H7 (cell line): ENCODE measurements at regions not wholly inside any gene's neighbourhood (a gene's known extent, or its start where the extent isn't known, plus 50 kb on each side); places are given as distances from the start of the nearest gene placed in this dataset.
A peak's percentile ranks its signal among the peaks of the same experiment; 100 is the strongest.

Source experiments
- DNase-seq: peaks from one replicate; pipeline ENCODE4 v3.0.0; 2012
- H3K27me3 ChIP-seq: 2 replicates; pipeline ENCODE4 v1.6.0; 2011; ENCODE audit warnings: mild to moderate bottlenecking, low read length; ENCODE audit not compliant: control insufficient read depth, insufficient read depth
- H3K36me3 ChIP-seq: replicated peaks from 2 replicates; pipeline ENCODE4 v1.5.1; 2011; ENCODE audit warnings: low read length; ENCODE audit not compliant: control insufficient read depth, insufficient read depth
- H3K4me3 ChIP-seq: 2 replicates; pipeline ENCODE4 v1.5.1; 2011; ENCODE audit warnings: low read depth, mild to moderate bottlenecking, control low read depth, low read length, moderate library complexity; ENCODE audit not compliant: insufficient read depth

- DNase-seq: no peak
- no peak overlapping the region for H3K4me3 ChIP-seq
- H3K27me3 ChIP-seq: no peaks in the 10 kb centered on the region
- H3K36me3 ChIP-seq: no peaks in the 10 kb centered on the region
Observed at GRCh38 chr4:41318839-41319530, 62.3 kb downstream of the UCHL1 start.

GRCh38 chr4:41319553-41319952 lies 62.8 kb downstream of the UCHL1 start:
- Histone ChIP-seq H3K36me3 (no peaks in the 10 kb centered on the region), H3K4me3 (no peak overlapping the region), H3K27me3 (no peaks in the 10 kb centered on the region)
- no peak for DNase-seq

- Histone ChIP-seq H3K27me3 (no peaks in the 10 kb centered on the region), H3K4me3 (no peak overlapping the region), H3K36me3 (no peaks in the 10 kb centered on the region)
- no peak for DNase-seq
Observed at GRCh38 chr4:41320278-41320677, 63.5 kb downstream of the UCHL1 start.

GRCh38 chr4:41320786-41321185 lies 64.1 kb downstream of the UCHL1 start:
- Histone ChIP-seq H3K27me3 (no peaks in the 10 kb centered on the region), H3K36me3 (no peaks in the 10 kb centered on the region), H3K4me3 (no peak overlapping the region)
- DNase-seq: no peak

- H3K36me3 ChIP-seq: no peaks in the 10 kb centered on the region
- no peak for DNase-seq
- H3K27me3 ChIP-seq: no peaks in the 10 kb centered on the region
- H3K4me3 ChIP-seq: no peak overlapping the region
Observed at GRCh38 chr4:41321216-41321945, 64.7 kb downstream of the UCHL1 start.

- H3K27me3 ChIP-seq: no peaks in the 10 kb centered on the region
- DNase-seq: no peak
- H3K36me3 ChIP-seq: no peaks in the 10 kb centered on the region
- H3K4me3 ChIP-seq: no peak overlapping the region
Observed at GRCh38 chr4:41322617-41323016, 65.9 kb downstream of the UCHL1 start.

GRCh38 chr4:41323179-41323578 lies 66.5 kb downstream of the UCHL1 start:
- Histone ChIP-seq H3K4me3 (no peak overlapping the region), H3K36me3 (no peaks in the 10 kb centered on the region), H3K27me3 (no peaks in the 10 kb centered on the region)
- DNase-seq: no peak

GRCh38 chr4:41323706-41324105 lies 67.0 kb downstream of the UCHL1 start:
- no peaks in the 10 kb centered on the region for H3K36me3 ChIP-seq
- no peaks in the 10 kb centered on the region for H3K27me3 ChIP-seq
- no peak for DNase-seq
- no peak overlapping the region for H3K4me3 ChIP-seq

GRCh38 chr4:41324861-41325260 lies 68.1 kb downstream of the UCHL1 start:
- no peak for DNase-seq
- Histone ChIP-seq H3K4me3 (no peak overlapping the region), H3K27me3 (no peaks in the 10 kb centered on the region), H3K36me3 (no peaks in the 10 kb centered on the region)

GRCh38 chr4:41325901-41326300 lies 69.2 kb downstream of the UCHL1 start:
- Histone ChIP-seq H3K27me3 (no peaks in the 10 kb centered on the region), H3K4me3 (no peak overlapping the region)
- no peak for DNase-seq

GRCh38 chr4:41326776-41327175 lies 70.0 kb downstream of the UCHL1 start:
- no peaks in the 10 kb centered on the region for H3K36me3 ChIP-seq
- H3K27me3 ChIP-seq: no peaks in the 10 kb centered on the region
- H3K4me3 ChIP-seq: no peak overlapping the region

More at GRCh38 chr4:41325901-41326300, 69.2 kb downstream of the UCHL1 start:
- no peaks in the 10 kb centered on the region for H3K36me3 ChIP-seq

GRCh38 chr4:41327770-41328169 lies 71.0 kb downstream of the UCHL1 start:
- Histone ChIP-seq H3K36me3 (no peaks in the 10 kb centered on the region), H3K4me3 (no peak overlapping the region), H3K27me3 (no peaks in the 10 kb centered on the region)
- peak; percentile 16 for DNase-seq

More at GRCh38 chr4:41326776-41327175, 70.0 kb downstream of the UCHL1 start:
- no peak for DNase-seq

GRCh38 chr4:41329361-41329760 lies 72.6 kb downstream of the UCHL1 start:
- no peak for DNase-seq
- Histone ChIP-seq H3K4me3 (no peak overlapping the region), H3K27me3 (no peaks in the 10 kb centered on the region), H3K36me3 (no peaks in the 10 kb centered on the region)

- Histone ChIP-seq H3K27me3 (no peaks in the 10 kb centered on the region), H3K4me3 (no peak overlapping the region), H3K36me3 (no peaks in the 10 kb centered on the region)
- no peak for DNase-seq
Observed at GRCh38 chr4:41331224-41331623, 74.5 kb downstream of the UCHL1 start.

GRCh38 chr4:41332510-41333054 lies 75.9 kb downstream of the UCHL1 start:
- no peak for DNase-seq

More at GRCh38 chr4:41332510-41333054, 75.9 kb downstream of the UCHL1 start:
- no peaks in the 10 kb centered on the region for H3K36me3 ChIP-seq
- H3K27me3 ChIP-seq: no peaks in the 10 kb centered on the region
- H3K4me3 ChIP-seq: no peak overlapping the region
